ENCODE measurements at regions not wholly inside any gene's neighbourhood (a gene's known extent, or its start where the extent isn't known, plus 50 kb on each side); places are given as distances from the start of the nearest gene placed in this dataset.

GRCh38 chrX:39458779-39459178 lies 639.0 kb downstream of the BCOR start:
- TF ChIP-seq POLR2A (IDR thresholded peaks at IDR 0.05; ENCODE audit: low read depth, low read length) (no peak), POLR2AphosphoS5 (IDR thresholded peaks at IDR 0.05; ENCODE audit: low read depth, low read length) (no peak)

Data from GM12892 (cell line).